Heart left ventricle (tissue), 16 donors: ENCODE measurements at regions not wholly inside any gene's neighbourhood (a gene's known extent, or its start where the extent isn't known, plus 50 kb on each side); places are given as distances from the start of the nearest gene placed in this dataset.
A peak's percentile ranks its signal among the peaks of the same experiment; 100 is the strongest.
"Not testable (repeated sequence)": the region's sequence is repeated elsewhere in the genome, so short reads cannot be mapped to it uniquely, and the experiment has no call there.

Experiments used
- ATAC-seq, 4 donors: fragments of 200-7000 bp; cut with Tn5 transposase; one replicate each; pipeline ENCODE4 v1.9.1; 2020 to 2022; ENCODE audit warnings: moderate library complexity in 4 of 4, mild to moderate bottlenecking in 3 of 4, moderate number of reproducible peaks in 1 of 4
- DNase-seq, 5 donors: peaks; one replicate each; pipeline ENCODE4 v3.0.0-alpha.2; 2020
- H3K27ac ChIP-seq, 12 donors: fragments of 200-600 bp; sonication (generic) in 4 of 12; one replicate each; pipeline versions ENCODE4 v1.5.0 to v1.8.0; 2016 to 2022; ENCODE audit warnings: mild to moderate bottlenecking in 2 of 12
- H3K27me3 ChIP-seq, 9 donors: fragments of 200-600 bp; sonication (generic) in 2 of 9; one replicate each; pipeline versions ENCODE4 v1.5.1 to v1.8.0; 2016 to 2022; ENCODE audit warnings: mild to moderate bottlenecking in 3 of 9
- H3K36me3 ChIP-seq, 9 donors: fragments of 200-600 bp; sonication (generic) in 2 of 9; one replicate each; pipeline versions ENCODE4 v1.5.0 to v1.8.0; 2018 to 2022; ENCODE audit warnings: mild to moderate bottlenecking in 2 of 9
- H3K4me1 ChIP-seq, 12 donors: fragments of 200-600 bp; sonication (generic) in 4 of 12; one replicate each; pipeline versions ENCODE4 v1.5.0 to v1.8.0; 2016 to 2022; ENCODE audit warnings: mild to moderate bottlenecking in 3 of 12
- H3K4me3 ChIP-seq, 12 donors: fragments of 200-600 bp; sonication (generic) in 4 of 12; one replicate each; pipeline versions ENCODE4 v1.5.0 to v1.8.0; 2017 to 2022; ENCODE audit warnings: mild to moderate bottlenecking in 9 of 12, moderate library complexity in 4 of 12
- H3K9me3 ChIP-seq, 12 donors: fragments of 200-600 bp; sonication (generic) in 4 of 12; one replicate each; pipeline versions ENCODE4 v1.5.0 to v1.8.0; 2016 to 2022; ENCODE audit warnings: mild to moderate bottlenecking in 1 of 12
- CTCF ChIP-seq, 12 donors: fragments of 200-600 bp; sonication (generic) in 4 of 12; IDR thresholded peaks; one replicate each; pipeline versions ENCODE4 v1.5.0 to v1.8.0; 2018 to 2022; ENCODE audit warnings: antibody characterized with exemption in 12 of 12, mild to moderate bottlenecking in 5 of 12
- POLR2A ChIP-seq, 2 donors: fragments of 450-650 bp; IDR thresholded peaks; one replicate each; pipeline ENCODE4 v1.6.1; 2017; ENCODE audit warnings: antibody characterized with exemption in 2 of 2, mild to moderate bottlenecking in 2 of 2, moderate library complexity in 2 of 2
- WGBS, 4 donors: extraction: QIAGEN DNeasy Blood & Tissue Kit in 2 of 4; methylation state at CpG; one replicate each; pipeline versions ENCODE4 v1.1.5 to v1.1.7; 2013 to 2018; 5-methylcytosine and 5-hydroxymethylcytosine counted together
- intact Hi-C, 10 donors: fragments of 100-400 bp; cut with DNase I; formaldehyde crosslinking; loops; one replicate each; pipeline versions ENCODE4 v1.11.1 to v1.14.2; 2022
- donor health status: ischemic (EF 13 %, LVEDD 7.1; RV severe dilation, severe dysfunction).
- donor health status: healthy with polysubstance abuse.
- donor health status: DM: no; HTN: yes; CAD: no.
- donor health status: DM: no; HTN: no; CAD: no.
- donor health status: ischemic (EF 25% LVEDD 6.9; RV normal size, moderate dysfunction).
- donor health status: ischemic (EF 25% LVEDD 5.7; RV mildly dilated, moderate dysfunction).
- donor health status: healthy.
- donor health status: DM: yes; HTN: yes; CAD: no.
- donor health status: ischemic (EF 35%, LVEDD 5.7; RV mildly dilated, moderate dysfunction).
- donor health status: nonischemic (EF 11% LVEDD 7.7; RV severe dilation, severe dysfunction).
- donor health status: DM: yes; HTN: yes; CAD: no.
- donor health status: PGD.
- donor health status: ischemic (EF 29% LVEDD 5.4; RV normal size, mild dysfunction).
- donor health status: nonischemic (EF 23%, LVEDD 6.1; RV moderate dilation, normal function).

- intact Hi-C loops = no loop called here
Measured at GRCh38 chr10:10725196-10725595, 292.5 kb upstream of the CELF2 start.

GRCh38 chr10:10726101-10726500 lies 291.6 kb upstream of the CELF2 start:
- Histone ChIP-seq H3K27ac (no peak overlapping the region), H3K9me3 (no peaks in the 10 kb centered on the region), H3K27me3 (no peaks in the 10 kb centered on the region), H3K4me3 (no peak overlapping the region), H3K36me3 (no peaks in the 10 kb centered on the region), H3K4me1 (peaks cover 0 to 9% (median 0%) of the 10 kb centered on the region in 12 donors)
- intact Hi-C loops = no loop called here
- no peak for TF ChIP-seq CTCF (IDR thresholded peaks at IDR 0.05)
- no peak for TF ChIP-seq POLR2A (IDR thresholded peaks at IDR 0.05)
- ATAC-seq = peak in 2 of 4 donors; percentile 48 to 55
- no peak for DNase-seq
- WGBS, 4 donors = 51 to 63% (median 57%) methylated on average over 6 of the region's 6 CpGs

More at GRCh38 chr10:10725196-10725595, 292.5 kb upstream of the CELF2 start:
- no peaks in the 10 kb centered on the region for H3K9me3 ChIP-seq
- WGBS, 4 donors = 95 to 98% (median 96%) methylated on average over 5 of the region's 5 CpGs
- no peak overlapping the region for H3K27ac ChIP-seq
- no peak for TF ChIP-seq POLR2A (IDR thresholded peaks at IDR 0.05)
- no peak for TF ChIP-seq CTCF (IDR thresholded peaks at IDR 0.05)
- H3K4me3 ChIP-seq = no peak overlapping the region
- ATAC-seq (no peak), DNase-seq (no peak)
- no peaks in the 10 kb centered on the region for H3K36me3 ChIP-seq
- no peaks in the 10 kb centered on the region for H3K27me3 ChIP-seq
- peaks cover 0 to 2% (median 0%) of the 10 kb centered on the region in 12 donors for H3K4me1 ChIP-seq

GRCh38 chr10:10727411-10727810 lies 290.3 kb upstream of the CELF2 start:
- intact Hi-C loops, H3K4me3 ChIP-seq, ATAC-seq, H3K27ac ChIP-seq, H3K36me3 ChIP-seq, H3K9me3 ChIP-seq, H3K27me3 ChIP-seq, H3K4me1 ChIP-seq, DNase-seq: not testable (repeated sequence)
- 94 to 97% (median 96%) methylated on average over 14 of the region's 14 CpGs for WGBS, 4 donors

- no peak for DNase-seq
- intact Hi-C loops = no loop called here
- no peak for ATAC-seq
- Histone ChIP-seq H3K9me3 (no peaks in the 10 kb centered on the region), H3K27ac (no peak overlapping the region), H3K4me3 (no peak overlapping the region), H3K4me1 (peaks cover 0 to 9% (median 0%) of the 10 kb centered on the region in 12 donors), H3K36me3 (no peaks in the 10 kb centered on the region), H3K27me3 (no peaks in the 10 kb centered on the region)
- TF ChIP-seq POLR2A (IDR thresholded peaks at IDR 0.05) (no peak), CTCF (IDR thresholded peaks at IDR 0.05) (no peak)
- WGBS, 4 donors = 88 to 96% (median 91%) methylated on average over 5 of the region's 5 CpGs
Measured at GRCh38 chr10:10727812-10728211, 289.9 kb upstream of the CELF2 start.

GRCh38 chr10:10730471-10731043 lies 287.1 kb upstream of the CELF2 start:
- no peaks in the 10 kb centered on the region for H3K27me3 ChIP-seq
- TF ChIP-seq POLR2A (IDR thresholded peaks at IDR 0.05) = no peak
- no peak for TF ChIP-seq CTCF (IDR thresholded peaks at IDR 0.05)
- 63 to 72% (median 68%) methylated on average over 5 of the region's 5 CpGs for WGBS, 4 donors
- peak; percentile 70 to 92 (median 88) for ATAC-seq
- DNase-seq = peak in 4 of 5 donors; percentile 21 to 47 (median 30)
- no peaks in the 10 kb centered on the region for H3K36me3 ChIP-seq
- H3K27ac ChIP-seq = peak overlapping the region in 2 of 12 donors; percentile 2 to 9
- H3K4me1 ChIP-seq = peaks cover 0 to 11% (median 0%) of the 10 kb centered on the region in 12 donors
- intact Hi-C loops = loop anchor here in 1 of 10 donors (10.0 kb wide), 1 partner anchor 284 kb away; the partner anchor contains the start of gene CELF2
- H3K4me3 ChIP-seq = no peak overlapping the region
- H3K9me3 ChIP-seq = peaks cover 0 to 2% (median 0%) of the 10 kb centered on the region in 12 donors
